NT2/D1 (cell line): ENCODE measurements at regions not wholly inside any gene's neighbourhood (a gene's known extent, or its start where the extent isn't known, plus 50 kb on each side); places are given as distances from the start of the nearest gene placed in this dataset.

Source experiments
- YY1 ChIP-seq: IDR thresholded peaks from 2 replicates; pipeline ENCODE4 v1.6.1; 2011; ENCODE audit not compliant: insufficient read length, insufficient read depth
- ZNF274 ChIP-seq: IDR thresholded peaks from 2 replicates; pipeline ENCODE4 v1.6.1; 2011; ENCODE audit warnings: mild to moderate bottlenecking, low read depth, low read length

- TF ChIP-seq ZNF274: no peak
- no peak for TF ChIP-seq YY1
Observed at GRCh38 chr10:107422681-107423080, 258.2 kb upstream of the SORCS1 start.
